DOHH2 (cell line): ENCODE measurements at regions not wholly inside any gene's neighbourhood (a gene's known extent, or its start where the extent isn't known, plus 50 kb on each side); places are given as distances from the start of the nearest gene placed in this dataset.

ENCODE experiments used
- H3F3A ChIP-seq: fragments of 200-600 bp; sonication (generic), shearing (Covaris generic); 2 replicates; pipeline ENCODE4 v1.6.0; 2016; ENCODE audit warnings: antibody characterized with exemption, mild to moderate bottlenecking; ENCODE audit not compliant: control insufficient read depth, insufficient read depth
- H3K27ac ChIP-seq: fragments of 200-600 bp; sonication (generic); 2 replicates; pipeline ENCODE4 v1.5.1; 2014; ENCODE audit warnings: low read depth, mild to moderate bottlenecking, low read length, moderate library complexity
- H3K27me3 ChIP-seq: fragments of 200-600 bp; sonication (generic); 2 replicates; pipeline ENCODE4 v1.6.1; 2014; ENCODE audit warnings: mild to moderate bottlenecking, low read length, mixed read lengths; ENCODE audit not compliant: control insufficient read depth
- H3K36me3 ChIP-seq: fragments of 200-600 bp; sonication (generic); 2 replicates; pipeline ENCODE4 v1.6.1; 2014; ENCODE audit warnings: mild to moderate bottlenecking, low read length, moderate library complexity, mixed read lengths; ENCODE audit not compliant: control insufficient read depth
- H3K4me1 ChIP-seq: fragments of 200-600 bp; sonication (generic); 2 replicates; pipeline ENCODE4 v1.6.1; 2014; ENCODE audit warnings: mild to moderate bottlenecking, low read length, mixed read lengths; ENCODE audit not compliant: control insufficient read depth
- H3K4me2 ChIP-seq: fragments of 200-600 bp; sonication (generic); 2 replicates; pipeline ENCODE4 v1.6.0; 2014; ENCODE audit warnings: mild to moderate bottlenecking, low read length, moderate library complexity
- H3K4me3 ChIP-seq: fragments of 200-600 bp; sonication (generic); 2 replicates; pipeline ENCODE4 v1.5.1; 2014; ENCODE audit warnings: mild to moderate bottlenecking, low read length, mixed read lengths
- H3K79me2 ChIP-seq: fragments of 200-600 bp; sonication (generic); 2 replicates; pipeline ENCODE4 v1.6.1; 2014; ENCODE audit warnings: mild to moderate bottlenecking, low read length, mixed read lengths; ENCODE audit not compliant: control insufficient read depth
- H3K9me2 ChIP-seq: fragments of 200-600 bp; sonication (generic); replicated peaks from 2 replicates; pipeline ENCODE4 v1.6.1; 2014; ENCODE audit warnings: mild to moderate bottlenecking, low read length, mixed read lengths; ENCODE audit not compliant: control insufficient read depth
- H3K9me3 ChIP-seq: fragments of 200-600 bp; sonication (generic); 2 replicates; pipeline ENCODE4 v1.6.1; 2014; ENCODE audit warnings: antibody characterized with exemption, low read length, mixed read lengths; ENCODE audit not compliant: control insufficient read depth, insufficient read depth
- H4K20me1 ChIP-seq: fragments of 200-600 bp; sonication (generic); 2 replicates; pipeline ENCODE4 v1.6.0; 2014; ENCODE audit warnings: low read depth, mild to moderate bottlenecking, antibody characterized with exemption, low read length, moderate library complexity; ENCODE audit not compliant: control insufficient read depth, insufficient read depth
- CTCF ChIP-seq: fragments of 200-600 bp; sonication (generic); IDR thresholded peaks from one replicate; pipeline ENCODE4 v1.5.1; 2014; ENCODE audit warnings: antibody characterized with exemption, mild to moderate bottlenecking, low read depth, low read length; ENCODE audit not compliant: poor library complexity, severe bottlenecking
- EZH2phosphoT487 ChIP-seq: fragments of 200-600 bp; sonication (generic); IDR thresholded peaks from 2 replicates; pipeline ENCODE4 v1.6.1; 2017; ENCODE audit warnings: borderline replicate concordance, mild to moderate bottlenecking, antibody characterized with exemption, low read length, moderate library complexity, mixed read lengths

DNA sequence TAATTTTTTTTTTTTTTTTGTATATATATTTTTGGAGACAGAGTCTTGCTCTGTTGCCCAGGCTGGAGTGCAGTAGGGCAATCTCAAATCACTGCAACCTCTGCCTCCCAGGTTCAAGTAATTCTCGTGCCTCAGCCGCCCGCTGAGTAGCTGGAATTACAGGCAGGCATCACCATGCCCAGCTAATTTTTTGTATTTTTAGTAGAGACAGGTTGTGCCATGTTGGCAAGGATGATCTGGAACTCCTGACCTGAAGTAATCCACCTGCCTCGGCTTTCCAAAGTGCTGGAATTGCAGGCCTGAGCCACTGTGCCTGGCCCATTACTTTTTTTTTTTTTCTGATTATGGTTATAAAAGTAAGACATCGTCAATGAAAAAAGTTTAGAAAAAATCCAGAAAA is 84.0 kb upstream of the LMNB1 start:
- Histone ChIP-seq H3K9me2 (no peaks in the 10 kb centered on the region), H3K36me3 (no peaks in the 10 kb centered on the region), H3K27ac (no peak overlapping the region), H3K79me2 (no peaks in the 10 kb centered on the region), H4K20me1 (no peaks in the 10 kb centered on the region), H3K9me3 (no peaks in the 10 kb centered on the region), H3K4me1 (no peaks in the 10 kb centered on the region; the same call in 1 of the 2 replicates), H3F3A (no peaks in the 10 kb centered on the region), H3K27me3 (no peaks in the 10 kb centered on the region), H3K4me3 (no peak overlapping the region), H3K4me2 (no peak overlapping the region)
- TF ChIP-seq EZH2phosphoT487 (no peak), CTCF (no peak)

DNA sequence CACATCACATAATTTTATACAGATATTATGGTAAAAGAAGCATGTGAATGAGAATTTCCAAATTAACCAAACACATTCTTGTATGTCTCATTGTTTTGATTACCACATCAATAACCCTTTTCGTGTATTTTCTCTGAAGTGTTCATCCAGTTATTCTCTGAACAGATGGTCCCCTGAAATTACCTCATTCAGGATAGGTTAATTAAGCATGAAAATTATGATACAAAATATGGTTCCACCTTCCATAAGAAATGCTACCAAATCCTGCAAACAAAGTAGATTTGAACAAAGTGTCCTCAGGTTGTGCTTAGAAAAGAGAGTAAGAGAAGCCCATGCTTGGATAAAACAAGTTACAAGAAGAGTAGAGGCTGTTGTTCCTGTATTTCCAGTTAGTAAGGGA is 83.1 kb upstream of the LMNB1 start:
- no peak overlapping the region for H3K27ac ChIP-seq
- no peaks in the 10 kb centered on the region for H3K9me3 ChIP-seq
- H3K36me3 ChIP-seq, result no peaks in the 10 kb centered on the region
- H3K4me2 ChIP-seq, result no peak overlapping the region
- H3K27me3 ChIP-seq, result no peaks in the 10 kb centered on the region
- H3K9me2 ChIP-seq, result no peaks in the 10 kb centered on the region
- no peaks in the 10 kb centered on the region for H4K20me1 ChIP-seq
- no peak for TF ChIP-seq EZH2phosphoT487
- TF ChIP-seq CTCF, result no peak
- no peaks in the 10 kb centered on the region; the same call in 1 of the 2 replicates for H3K4me1 ChIP-seq
- H3K79me2 ChIP-seq, result no peaks in the 10 kb centered on the region
- H3F3A ChIP-seq, result no peaks in the 10 kb centered on the region
- no peak overlapping the region for H3K4me3 ChIP-seq

DNA sequence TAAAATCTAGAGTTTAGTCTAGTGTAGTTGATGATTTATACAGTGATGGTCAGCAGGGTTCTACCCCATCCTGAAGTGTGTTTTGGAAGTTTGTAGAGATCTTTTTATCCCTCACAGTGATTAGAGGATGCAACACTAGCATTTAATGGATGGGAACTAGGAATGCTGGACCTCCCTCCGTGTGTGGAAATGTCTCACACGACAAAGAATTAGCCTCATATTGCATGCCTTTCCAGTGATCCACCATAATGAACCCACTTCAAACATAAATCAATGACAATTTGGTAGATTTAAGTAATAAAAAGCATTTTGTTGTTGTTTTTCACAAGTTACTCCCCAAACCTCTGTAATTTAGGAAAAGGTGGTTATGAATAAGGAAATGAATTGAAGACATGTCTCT is 82.5 kb upstream of the LMNB1 start:
- H3K4me3 ChIP-seq, result no peak overlapping the region
- no peak overlapping the region for H3K4me2 ChIP-seq
- H3K9me2 ChIP-seq, result no peaks in the 10 kb centered on the region
- H3K79me2 ChIP-seq, result no peaks in the 10 kb centered on the region
- no peaks in the 10 kb centered on the region for H3F3A ChIP-seq
- H4K20me1 ChIP-seq, result no peaks in the 10 kb centered on the region
- TF ChIP-seq EZH2phosphoT487, result no peak
- no peak for TF ChIP-seq CTCF
- H3K36me3 ChIP-seq, result no peaks in the 10 kb centered on the region
- no peak overlapping the region for H3K27ac ChIP-seq
- H3K9me3 ChIP-seq, result no peaks in the 10 kb centered on the region
- no peaks in the 10 kb centered on the region for H3K27me3 ChIP-seq
- H3K4me1 ChIP-seq, result no peaks in the 10 kb centered on the region

- no peaks in the 10 kb centered on the region for H3K36me3 ChIP-seq
- no peaks in the 10 kb centered on the region for H3K9me2 ChIP-seq
- no peaks in the 10 kb centered on the region for H3K27me3 ChIP-seq
- H3K27ac ChIP-seq, result no peak overlapping the region
- TF ChIP-seq EZH2phosphoT487, result no peak
- H3K4me3 ChIP-seq, result no peak overlapping the region
- H3F3A ChIP-seq, result no peaks in the 10 kb centered on the region
- no peaks in the 10 kb centered on the region for H3K4me1 ChIP-seq
- no peaks in the 10 kb centered on the region for H3K79me2 ChIP-seq
- H3K9me3 ChIP-seq, result no peaks in the 10 kb centered on the region
- H3K4me2 ChIP-seq, result no peak overlapping the region
- H4K20me1 ChIP-seq, result no peaks in the 10 kb centered on the region
Observed at GRCh38 chr5:126695091-126695490, 81.8 kb upstream of the LMNB1 start.
